AG04450 (cell line): ENCODE measurements at regions not wholly inside any gene's neighbourhood (a gene's known extent, or its start where the extent isn't known, plus 50 kb on each side); places are given as distances from the start of the nearest gene placed in this dataset.

ENCODE experiments used
- CTCF ChIA-PET: fragments of 300-600, 350-600 bp; formaldehyde crosslinking; extraction: SDS; loops from one replicate; lab custom pipeline; 2022; ENCODE audit warnings: antibody characterized with exemption, inconsistent platforms; lab: Charles Lee
- POLR2A ChIA-PET: fragments of 350-600 bp; formaldehyde crosslinking; extraction: SDS; loops from one replicate; lab custom pipeline; 2021; ENCODE audit warnings: antibody characterized with exemption, inconsistent platforms; lab: Yijun Ruan, JAX
- DNase-seq: peaks from one replicate; pipeline ENCODE4 v3.0.0-alpha.2; 2011; ENCODE audit warnings: low read depth, low spot score
- H3K27ac ChIP-seq: one replicate; pipeline ENCODE4 v1.5.1; 2012; ENCODE audit warnings: low read depth, low read length, control low read depth
- H3K27me3 ChIP-seq: one replicate; pipeline ENCODE4 v1.6.0; 2012; ENCODE audit warnings: low read length; ENCODE audit not compliant: control insufficient read depth, insufficient read depth
- H3K4me3 ChIP-seq: 2 replicates; pipeline ENCODE4 v1.5.1; 2011; ENCODE audit warnings: mild to moderate bottlenecking, low read depth, low read length, control low read depth
- H3K9me3 ChIP-seq: 2 replicates; pipeline ENCODE4 v1.5.1; 2012; ENCODE audit warnings: low read length; ENCODE audit not compliant: control insufficient read depth, insufficient read depth
- TF ChIP-seq, protein P1 (sequence below): IDR thresholded peaks from 2 replicates; pipeline ENCODE4 v1.5.1; 2011; ENCODE audit warnings: low read depth, low read length, control low read depth, inconsistent platforms

GRCh38 chr1:38120552-38121230, 74.1 kb upstream of the POU3F1 start:
- no peak for DNase-seq
- CTCF ChIA-PET: no interaction called here
- no peak overlapping the region for H3K27ac ChIP-seq
- POLR2A ChIA-PET: no interaction called here
- H3K4me3 ChIP-seq: no peak overlapping the region
- H3K9me3 ChIP-seq: no peaks in the 10 kb centered on the region; the same call in 1 of the 2 replicates
- TF ChIP-seq, protein P1, sequence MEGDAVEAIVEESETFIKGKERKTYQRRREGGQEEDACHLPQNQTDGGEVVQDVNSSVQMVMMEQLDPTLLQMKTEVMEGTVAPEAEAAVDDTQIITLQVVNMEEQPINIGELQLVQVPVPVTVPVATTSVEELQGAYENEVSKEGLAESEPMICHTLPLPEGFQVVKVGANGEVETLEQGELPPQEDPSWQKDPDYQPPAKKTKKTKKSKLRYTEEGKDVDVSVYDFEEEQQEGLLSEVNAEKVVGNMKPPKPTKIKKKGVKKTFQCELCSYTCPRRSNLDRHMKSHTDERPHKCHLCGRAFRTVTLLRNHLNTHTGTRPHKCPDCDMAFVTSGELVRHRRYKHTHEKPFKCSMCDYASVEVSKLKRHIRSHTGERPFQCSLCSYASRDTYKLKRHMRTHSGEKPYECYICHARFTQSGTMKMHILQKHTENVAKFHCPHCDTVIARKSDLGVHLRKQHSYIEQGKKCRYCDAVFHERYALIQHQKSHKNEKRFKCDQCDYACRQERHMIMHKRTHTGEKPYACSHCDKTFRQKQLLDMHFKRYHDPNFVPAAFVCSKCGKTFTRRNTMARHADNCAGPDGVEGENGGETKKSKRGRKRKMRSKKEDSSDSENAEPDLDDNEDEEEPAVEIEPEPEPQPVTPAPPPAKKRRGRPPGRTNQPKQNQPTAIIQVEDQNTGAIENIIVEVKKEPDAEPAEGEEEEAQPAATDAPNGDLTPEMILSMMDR: no peak
- H3K27me3 ChIP-seq: peaks cover 11% of the 10 kb centered on the region

- H3K27ac ChIP-seq: no peak overlapping the region
- peaks cover 10% of the 10 kb centered on the region for H3K27me3 ChIP-seq
- no peak overlapping the region for H3K4me3 ChIP-seq
- POLR2A ChIA-PET: no interaction called here
- CTCF ChIA-PET: no interaction called here
- TF ChIP-seq, protein P1: no peak
- DNase-seq: no peak
- H3K9me3 ChIP-seq: no peaks in the 10 kb centered on the region; the same call in 1 of the 2 replicates
Measured at GRCh38 chr1:38118976-38119375, 72.4 kb upstream of the POU3F1 start.

GRCh38 chr1:38117444-38117887, 70.9 kb upstream of the POU3F1 start:
- TF ChIP-seq, protein P1: no peak
- Histone ChIP-seq H3K4me3 (no peak overlapping the region), H3K27me3 (peaks cover 4% of the 10 kb centered on the region), H3K27ac (no peak overlapping the region), H3K9me3 (no peaks in the 10 kb centered on the region; the same call in 1 of the 2 replicates)
- CTCF ChIA-PET: no interaction called here
- POLR2A ChIA-PET: no interaction called here
- no peak for DNase-seq

DNA sequence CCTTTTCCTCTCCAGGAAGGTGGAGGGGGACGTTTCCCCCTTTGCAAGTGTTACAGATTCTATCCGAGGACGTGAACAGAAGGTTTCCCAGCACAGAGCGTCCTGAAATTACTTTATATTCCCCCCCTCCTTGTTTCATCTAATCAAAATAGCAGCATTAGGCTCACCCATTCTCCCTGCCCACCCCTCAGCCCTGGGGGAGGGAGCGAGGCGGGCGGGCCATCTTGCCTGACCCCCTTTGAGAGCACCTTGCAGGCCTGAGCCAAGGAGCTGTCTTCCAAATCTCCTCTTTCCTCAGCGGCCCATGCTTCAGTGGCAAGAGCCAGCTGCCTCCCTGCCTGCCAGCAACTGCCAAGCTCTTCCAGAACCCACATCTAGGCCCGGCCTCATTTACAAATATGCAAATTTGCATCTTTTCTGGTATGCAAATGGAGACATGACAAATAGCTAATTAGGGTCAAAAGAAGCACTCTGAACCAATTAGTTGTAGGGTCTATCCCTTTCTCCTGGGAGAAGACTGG, 69.1 kb upstream of the POU3F1 start:
- ChIA-PET POLR2A (interaction anchor here (0.6 kb wide), 1 partner anchor 290 kb away, joined by 3 read pairs; no protein-coding TSS in a partner anchor), CTCF (no interaction called here)
- DNase-seq: no peak
- no peak overlapping the region for H3K4me3 ChIP-seq
- peaks cover 9% of the 10 kb centered on the region for H3K27me3 ChIP-seq
- no peaks in the 10 kb centered on the region; the same call in 1 of the 2 replicates for H3K9me3 ChIP-seq
- H3K27ac ChIP-seq: no peak overlapping the region
- TF ChIP-seq, protein P1: no peak

DNA sequence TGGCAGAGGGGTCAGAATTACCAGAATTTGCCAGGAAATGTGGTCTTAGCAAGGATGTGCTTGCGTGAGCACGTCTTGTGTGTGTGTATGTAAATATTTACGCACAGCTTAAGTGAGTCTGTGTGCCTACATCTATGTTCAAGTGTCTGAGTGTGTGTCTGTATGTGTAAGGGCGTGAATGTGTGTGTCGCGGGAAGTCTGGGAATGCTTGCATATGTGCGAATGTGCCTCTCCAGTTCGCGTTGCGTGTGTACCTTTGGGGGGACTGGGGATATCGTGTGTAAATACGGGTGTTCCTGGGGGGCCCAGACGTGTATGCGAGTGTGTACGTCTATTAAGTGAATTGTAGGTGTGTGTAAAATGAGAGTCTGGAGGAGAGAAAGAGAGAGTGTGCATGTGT, 68.6 kb upstream of the POU3F1 start:
- Histone ChIP-seq H3K9me3 (no peaks in the 10 kb centered on the region; the same call in 1 of the 2 replicates), H3K27ac (no peak overlapping the region), H3K27me3 (peaks cover 9% of the 10 kb centered on the region), H3K4me3 (no peak overlapping the region)
- DNase-seq: no peak
- CTCF ChIA-PET: no interaction called here
- POLR2A ChIA-PET: no interaction called here
- TF ChIP-seq, protein P1: no peak
